ENCODE measurements at regions not wholly inside any gene's neighbourhood (a gene's known extent, or its start where the extent isn't known, plus 50 kb on each side); places are given as distances from the start of the nearest gene placed in this dataset.

- DNase-seq (ENCODE audit: low read depth) = no peak
- no peak overlapping the region for H3K4me3 ChIP-seq (ENCODE audit: low read depth, low read length)
- TF ChIP-seq, protein P1, sequence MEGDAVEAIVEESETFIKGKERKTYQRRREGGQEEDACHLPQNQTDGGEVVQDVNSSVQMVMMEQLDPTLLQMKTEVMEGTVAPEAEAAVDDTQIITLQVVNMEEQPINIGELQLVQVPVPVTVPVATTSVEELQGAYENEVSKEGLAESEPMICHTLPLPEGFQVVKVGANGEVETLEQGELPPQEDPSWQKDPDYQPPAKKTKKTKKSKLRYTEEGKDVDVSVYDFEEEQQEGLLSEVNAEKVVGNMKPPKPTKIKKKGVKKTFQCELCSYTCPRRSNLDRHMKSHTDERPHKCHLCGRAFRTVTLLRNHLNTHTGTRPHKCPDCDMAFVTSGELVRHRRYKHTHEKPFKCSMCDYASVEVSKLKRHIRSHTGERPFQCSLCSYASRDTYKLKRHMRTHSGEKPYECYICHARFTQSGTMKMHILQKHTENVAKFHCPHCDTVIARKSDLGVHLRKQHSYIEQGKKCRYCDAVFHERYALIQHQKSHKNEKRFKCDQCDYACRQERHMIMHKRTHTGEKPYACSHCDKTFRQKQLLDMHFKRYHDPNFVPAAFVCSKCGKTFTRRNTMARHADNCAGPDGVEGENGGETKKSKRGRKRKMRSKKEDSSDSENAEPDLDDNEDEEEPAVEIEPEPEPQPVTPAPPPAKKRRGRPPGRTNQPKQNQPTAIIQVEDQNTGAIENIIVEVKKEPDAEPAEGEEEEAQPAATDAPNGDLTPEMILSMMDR (conservative IDR thresholded peaks at IDR 0.05; ENCODE audit: low read depth, low read length) = no peak
These were observed 569.9 kb downstream of the GABRG2 start for GRCh38 chr5:162637481-162637880.

DNA sequence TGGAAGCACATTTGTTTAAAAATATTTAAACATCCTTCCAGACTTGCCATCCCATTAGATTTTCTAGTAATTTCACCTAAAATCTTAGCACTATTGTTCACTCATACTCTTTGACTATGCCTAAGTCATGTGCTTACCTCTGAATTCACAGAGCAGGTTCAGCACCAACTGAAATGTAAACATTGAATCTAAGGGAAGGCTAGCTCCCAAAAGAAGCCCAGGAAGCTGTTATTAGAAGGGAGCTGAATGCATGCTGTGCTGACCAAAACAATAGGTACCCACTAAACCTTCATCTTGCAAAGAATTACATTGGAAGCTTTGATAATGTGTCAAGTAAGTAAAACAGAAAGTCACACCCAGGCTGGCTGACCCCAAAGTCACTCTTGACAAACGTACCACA is 571.3 kb downstream of the GABRG2 start:
- TF ChIP-seq, protein P1 (conservative IDR thresholded peaks at IDR 0.05; ENCODE audit: low read depth, low read length) = no peak
- no peak overlapping the region for H3K4me3 ChIP-seq (ENCODE audit: low read depth, low read length)
- DNase-seq (ENCODE audit: low read depth) = no peak

DNA sequence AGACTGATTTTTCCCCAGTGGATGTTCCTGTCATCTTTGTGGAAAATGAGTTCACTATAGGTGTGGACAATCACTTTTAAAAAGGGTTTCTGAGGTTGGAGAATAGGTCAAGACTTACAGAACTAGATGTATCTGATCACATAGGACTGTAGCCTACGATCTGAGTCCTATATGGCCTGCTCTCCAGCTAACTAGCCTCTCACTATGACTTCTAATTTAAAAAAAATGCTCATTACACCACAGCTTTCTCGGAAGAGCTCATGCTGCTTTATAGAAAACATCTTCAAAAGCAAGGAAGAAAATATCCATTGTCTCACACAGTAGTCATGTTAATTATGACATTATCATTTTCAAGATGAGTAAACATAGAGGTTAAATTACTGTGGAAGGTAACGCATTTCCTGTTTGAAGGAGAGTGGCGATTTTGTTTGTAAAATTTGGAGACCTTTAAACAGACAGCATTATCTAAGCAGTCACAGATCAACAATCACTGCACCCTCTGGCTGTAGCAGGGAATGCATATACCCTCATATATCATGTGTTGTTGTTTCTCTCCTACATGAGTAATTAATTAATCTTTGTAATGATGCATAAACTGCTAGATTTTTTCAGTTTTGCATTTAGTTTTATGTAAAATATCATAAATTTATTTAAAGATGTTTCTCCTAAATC is 573.7 kb downstream of the GABRG2 start:
- TF ChIP-seq, protein P1 (conservative IDR thresholded peaks at IDR 0.05; ENCODE audit: low read depth, low read length) = no peak
- no peak for DNase-seq (ENCODE audit: low read depth)
- H3K4me3 ChIP-seq (ENCODE audit: low read depth, low read length) = no peak overlapping the region

DNA sequence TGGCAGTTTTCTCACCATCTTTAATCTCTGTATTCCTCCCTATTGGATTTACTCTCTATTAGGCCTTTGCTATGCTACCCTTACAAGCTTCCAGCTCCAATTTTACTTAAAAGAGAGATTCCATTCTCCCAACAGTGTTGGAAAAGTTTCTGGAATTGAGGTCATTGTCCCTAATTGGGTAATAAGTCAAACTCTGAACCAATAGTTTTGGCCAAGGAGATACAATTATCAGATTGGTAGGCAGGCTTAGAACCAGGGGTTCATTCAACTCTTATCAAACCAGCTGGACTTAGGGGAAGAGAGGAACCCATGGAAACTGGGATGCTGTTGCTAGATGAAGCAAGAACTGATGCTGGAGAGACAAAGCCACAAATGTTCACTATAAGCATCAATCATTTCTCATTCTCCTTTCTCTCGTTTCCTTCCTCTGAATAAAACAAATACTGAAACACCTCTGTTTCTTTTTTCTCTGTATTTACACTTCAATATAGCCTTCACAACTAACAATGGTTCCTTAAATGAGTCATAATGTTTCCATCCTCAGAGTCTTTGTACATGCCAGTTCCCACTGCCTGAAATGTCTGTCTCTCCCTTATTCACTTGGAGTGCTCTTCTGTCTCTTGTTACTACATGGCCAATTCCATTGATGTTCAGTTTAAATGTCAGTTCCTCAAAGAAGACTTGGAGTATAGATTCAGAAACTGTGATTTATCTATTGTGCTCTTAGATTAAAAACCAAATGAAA is 587.3 kb downstream of the GABRG2 start:
- TF ChIP-seq, protein P1 (conservative IDR thresholded peaks at IDR 0.05; ENCODE audit: low read depth, low read length) = no peak
- no peak for DNase-seq (ENCODE audit: low read depth)

DNA sequence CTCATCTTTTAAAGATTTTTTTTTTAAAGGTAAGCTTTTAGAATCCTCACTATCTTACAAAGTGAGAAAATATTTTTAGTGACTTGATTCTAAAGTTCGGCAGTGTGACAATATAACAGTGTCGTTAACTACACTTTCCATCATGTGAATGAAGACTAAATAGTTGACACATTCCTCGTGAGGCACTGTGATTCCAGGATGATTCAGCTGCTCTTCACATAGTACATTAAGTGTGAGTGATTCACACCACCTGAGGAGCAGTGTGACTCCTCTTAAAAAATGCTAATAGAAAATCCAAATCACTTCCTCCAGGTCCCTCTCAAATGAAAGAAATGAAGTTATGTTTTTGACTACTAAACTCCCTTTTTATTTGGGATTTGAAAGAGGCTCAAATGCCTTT is 589.5 kb downstream of the GABRG2 start:
- H3K4me3 ChIP-seq (ENCODE audit: low read depth, low read length) = no peak overlapping the region
- TF ChIP-seq, protein P1 (conservative IDR thresholded peaks at IDR 0.05; ENCODE audit: low read depth, low read length) = no peak
- no peak for DNase-seq (ENCODE audit: low read depth)

More for the DNA sequence above, 587.3 kb downstream of the GABRG2 start:
- no peak overlapping the region for H3K4me3 ChIP-seq (ENCODE audit: low read depth, low read length)

DNA sequence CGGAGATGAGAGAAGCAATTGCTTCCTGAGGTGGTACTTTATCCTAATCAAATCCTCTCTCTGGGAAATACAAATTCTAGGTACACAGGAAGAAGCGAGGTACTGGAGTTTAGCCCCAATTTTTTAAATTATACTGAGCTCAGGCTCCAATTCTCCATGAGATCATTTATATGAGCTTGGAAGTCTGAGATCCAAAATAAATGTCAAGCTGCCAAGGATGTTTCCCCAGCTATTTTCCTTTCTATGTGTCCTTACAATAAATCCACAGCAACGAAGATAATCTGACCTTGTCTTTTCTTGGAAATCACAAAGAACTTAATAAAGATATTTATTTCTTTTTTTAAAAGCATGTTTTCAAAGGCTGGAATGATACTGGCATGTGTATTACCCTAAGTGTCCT is 597.3 kb downstream of the GABRG2 start:
- DNase-seq (ENCODE audit: low read depth) = no peak
- TF ChIP-seq, protein P1 (conservative IDR thresholded peaks at IDR 0.05; ENCODE audit: low read depth, low read length) = no peak
- H3K4me3 ChIP-seq (ENCODE audit: low read depth, low read length) = no peak overlapping the region
